NT2/D1 (cell line): ENCODE measurements at regions not wholly inside any gene's neighbourhood (a gene's known extent, or its start where the extent isn't known, plus 50 kb on each side); places are given as distances from the start of the nearest gene placed in this dataset.

Experiments
- SUZ12 ChIP-seq: IDR thresholded peaks from 2 replicates; pipeline ENCODE4 v1.6.1; 2011; ENCODE audit not compliant: insufficient read length, insufficient read depth; ENCODE audit errors: extremely low read depth
- YY1 ChIP-seq: IDR thresholded peaks from 2 replicates; pipeline ENCODE4 v1.6.1; 2011; ENCODE audit not compliant: insufficient read length, insufficient read depth
- ZNF274 ChIP-seq: IDR thresholded peaks from 2 replicates; pipeline ENCODE4 v1.6.1; 2011; ENCODE audit warnings: mild to moderate bottlenecking, low read depth, low read length

DNA sequence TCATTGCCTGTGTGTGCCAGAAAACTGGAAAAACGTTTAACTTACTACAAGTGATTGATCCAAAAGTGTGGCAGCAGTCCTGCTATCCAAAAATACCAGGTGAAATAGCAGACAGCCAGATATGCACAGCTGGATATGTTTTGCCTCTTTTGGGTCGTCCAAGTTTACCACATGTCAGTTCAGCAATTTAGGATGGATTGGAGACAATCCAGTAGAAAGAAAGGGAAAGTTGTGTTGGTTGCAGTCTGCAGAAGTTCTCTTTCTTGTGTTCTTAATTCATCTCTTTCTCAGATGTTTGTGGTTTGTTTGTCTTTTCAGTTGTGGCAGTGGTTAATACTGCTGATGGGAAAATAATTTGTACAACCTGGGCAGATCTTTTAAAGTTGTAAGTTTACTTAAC is 645.0 kb downstream of the PTPRC start:
- TF ChIP-seq YY1 (no peak), SUZ12 (no peak), ZNF274 (no peak)
